Breast epithelium (tissue), 4 donors: ENCODE measurements at regions not wholly inside any gene's neighbourhood (a gene's known extent, or its start where the extent isn't known, plus 50 kb on each side); places are given as distances from the start of the nearest gene placed in this dataset.
"Not testable (repeated sequence)": the region's sequence is repeated elsewhere in the genome, so short reads cannot be mapped to it uniquely, and the experiment has no call there.

Experiments
- DNase-seq, 2 donors: peaks; one replicate each; pipeline ENCODE4 v3.0.0-alpha.2; 2019; ENCODE audit warnings: low spot score in 2 of 2
- H3K27ac ChIP-seq, 2 donors: fragments of 200-600 bp; sonication (generic) in 1 of 2; one replicate each; pipeline ENCODE4 v1.5.1; 2016 to 2019; ENCODE audit warnings: mild to moderate bottlenecking in 1 of 2
- H3K27me3 ChIP-seq, 2 donors: fragments of 200-600 bp; sonication (generic) in 1 of 2; one replicate each; pipeline versions ENCODE4 v1.5.1 to v1.6.0; 2017 to 2019; ENCODE audit warnings: control low read depth in 1 of 2, mild to moderate bottlenecking in 1 of 2
- H3K36me3 ChIP-seq: fragments of 200-600 bp; one replicate; pipeline ENCODE4 v1.5.1; 2019
- H3K4me1 ChIP-seq, 2 donors: fragments of 200-600 bp; sonication (generic); one replicate each; pipeline ENCODE4 v1.5.1; 2016 to 2019; ENCODE audit warnings: control low read depth in 1 of 2
- H3K4me3 ChIP-seq, 3 donors: fragments of 200-600 bp; sonication (generic); 1 replicate in 2 of 3; 2 replicates in 1 of 3; pipeline ENCODE4 v1.5.1; 2016 to 2019; ENCODE audit warnings: mild to moderate bottlenecking in 3 of 3, moderate library complexity in 2 of 3
- H3K9me3 ChIP-seq, 2 donors: fragments of 200-600 bp; sonication (generic) in 1 of 2; one replicate each; pipeline ENCODE4 v1.5.1; 2016 to 2019; ENCODE audit warnings: control low read depth in 1 of 2
- CTCF ChIP-seq, 3 donors: fragments of 450-650 bp; IDR thresholded peaks; one replicate each; pipeline ENCODE4 v1.5.1; 2016 to 2017; ENCODE audit warnings: antibody characterized with exemption in 3 of 3, mild to moderate bottlenecking in 3 of 3, moderate library complexity in 3 of 3
- POLR2A ChIP-seq: fragments of 450-650 bp; IDR thresholded peaks from one replicate; pipeline ENCODE4 v1.6.1; 2016; ENCODE audit warnings: antibody characterized with exemption, mild to moderate bottlenecking, moderate library complexity
- POLR2AphosphoS5 ChIP-seq, 3 donors: sonication (generic); formaldehyde crosslinking; IDR thresholded peaks; one replicate each; pipeline ENCODE4 v1.6.1; 2017; ENCODE audit warnings: antibody characterized with exemption in 3 of 3
- intact Hi-C: fragments of 100-400 bp; cut with DNase I; formaldehyde crosslinking; loops from one replicate; pipeline ENCODE4 v1.15.1; 2023; ENCODE audit warnings: low total_unique reads

GRCh38 chr2:6183226-6183625, 491.0 kb downstream of the SOX11 start:
- Histone ChIP-seq H3K4me3 (no peak overlapping the region), H3K9me3 (no peaks in the 10 kb centered on the region), H3K4me1 (peaks cover 0 to 3% of the 10 kb centered on the region in 2 donors), H3K27ac (no peak overlapping the region), H3K36me3 (no peaks in the 10 kb centered on the region), H3K27me3 (no peaks in the 10 kb centered on the region)
- DNase-seq: no peak
- intact Hi-C loops: no loop called here
- no peak for TF ChIP-seq CTCF (IDR thresholded peaks at IDR 0.05)
- no peak for TF ChIP-seq POLR2AphosphoS5 (IDR thresholded peaks at IDR 0.05)
- no peak for TF ChIP-seq POLR2A

GRCh38 chr2:6184532-6185292, 492.5 kb downstream of the SOX11 start:
- TF ChIP-seq CTCF (IDR thresholded peaks at IDR 0.05) (no peak), POLR2AphosphoS5 (IDR thresholded peaks at IDR 0.05) (no peak), POLR2A (no peak)
- Histone ChIP-seq H3K27me3 (no peaks in the 10 kb centered on the region), H3K27ac (no peak overlapping the region), H3K4me3 (no peak overlapping the region), H3K4me1 (peaks cover 0 to 3% of the 10 kb centered on the region in 2 donors), H3K36me3 (no peaks in the 10 kb centered on the region), H3K9me3 (no peaks in the 10 kb centered on the region)
- intact Hi-C loops: no loop called here
- DNase-seq: no peak

- Histone ChIP-seq H3K27ac (no peak overlapping the region), H3K4me1 (peaks cover 0 to 3% of the 10 kb centered on the region in 2 donors), H3K27me3 (no peaks in the 10 kb centered on the region), H3K4me3 (no peak overlapping the region), H3K9me3 (no peaks in the 10 kb centered on the region), H3K36me3 (no peaks in the 10 kb centered on the region)
- intact Hi-C loops: no loop called here
- DNase-seq: no peak
- TF ChIP-seq POLR2A: no peak
- TF ChIP-seq CTCF (IDR thresholded peaks at IDR 0.05): no peak
- no peak for TF ChIP-seq POLR2AphosphoS5 (IDR thresholded peaks at IDR 0.05)
Measured at GRCh38 chr2:6186332-6187151, 494.4 kb downstream of the SOX11 start.

- Histone ChIP-seq H3K27ac (no peak overlapping the region), H3K27me3 (no peaks in the 10 kb centered on the region), H3K36me3 (no peaks in the 10 kb centered on the region), H3K9me3 (peaks cover 0 to 6% of the 10 kb centered on the region in 2 donors), H3K4me1 (no peaks in the 10 kb centered on the region), H3K4me3 (no peak overlapping the region)
- no peak for DNase-seq
- intact Hi-C loops: no loop called here
- TF ChIP-seq POLR2AphosphoS5 (IDR thresholded peaks at IDR 0.05) (no peak), CTCF (IDR thresholded peaks at IDR 0.05) (no peak), POLR2A (no peak)
Measured at GRCh38 chr2:6196449-6196848, 504.3 kb downstream of the SOX11 start.

GRCh38 chr2:6198370-6198919, 506.3 kb downstream of the SOX11 start:
- H3K4me1 ChIP-seq, H3K27ac ChIP-seq, intact Hi-C loops, H3K9me3 ChIP-seq, DNase-seq, H3K27me3 ChIP-seq, H3K4me3 ChIP-seq, H3K36me3 ChIP-seq: not testable (repeated sequence)
